ENCODE measurements at regions not wholly inside any gene's neighbourhood (a gene's known extent, or its start where the extent isn't known, plus 50 kb on each side); places are given as distances from the start of the nearest gene placed in this dataset.

DNA sequence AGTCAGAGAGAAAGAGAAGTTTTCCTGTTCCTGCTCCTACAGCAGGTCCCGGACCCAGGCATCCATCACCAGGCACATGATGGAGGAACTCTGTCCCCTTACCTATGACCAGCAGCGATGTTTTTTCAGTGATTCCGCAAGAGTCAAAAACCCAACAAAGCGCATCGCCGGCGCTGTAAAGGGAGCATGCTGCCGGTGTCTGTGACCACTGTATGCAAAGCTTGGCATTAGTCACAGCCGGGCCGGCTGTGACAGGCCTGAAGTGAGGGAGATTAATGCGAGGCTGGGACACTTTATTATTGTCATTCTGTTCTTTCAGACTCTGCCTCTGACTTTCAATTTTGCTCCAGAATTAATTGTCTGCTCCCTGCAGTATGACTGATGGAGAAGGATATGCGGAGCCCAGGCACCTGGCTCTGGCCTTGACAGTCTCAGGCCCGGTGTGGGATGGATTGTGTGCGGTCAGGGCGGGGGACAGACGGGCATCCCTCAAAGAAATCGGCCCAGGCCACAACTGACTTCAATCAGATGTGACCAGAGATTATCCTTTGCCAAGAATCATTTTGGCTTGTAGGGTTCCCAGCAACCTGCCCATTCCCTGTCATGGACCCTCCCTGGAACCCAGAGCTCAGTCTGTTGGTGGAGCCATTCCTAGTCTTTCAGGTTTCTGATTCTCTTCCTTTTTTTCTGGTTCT lies 462.0 kb upstream of the ZNF507 start:
- TF ChIP-seq ZNF274 (IDR thresholded peaks at IDR 0.05; ENCODE audit: low read depth, low read length) (no peak), SUZ12 (IDR thresholded peaks at IDR 0.05; ENCODE audit: extremely low read depth, insufficient read depth, insufficient read length) (no peak), YY1 (IDR thresholded peaks at IDR 0.05; ENCODE audit: insufficient read depth, insufficient read length) (no peak)
